A673 (cell line): ENCODE measurements at regions not wholly inside any gene's neighbourhood (a gene's known extent, or its start where the extent isn't known, plus 50 kb on each side); places are given as distances from the start of the nearest gene placed in this dataset.

ENCODE experiments used
- BruUV-seq: library from RNA; stranded (reverse); fragments of 400-500 nt; replicated peaks from 2 replicates; lab custom pipeline; 2021; lab: Mats Ljungman, UMichigan
- CTCF ChIA-PET: fragments of 300-600 bp; sonication (Branson Sonifier 250); formaldehyde crosslinking; loops from one replicate; lab custom pipeline; 2022; ENCODE audit warnings: antibody characterized with exemption; lab: Charles Lee
- POLR2A ChIA-PET: fragments of 300-600 bp; sonication (Branson Sonifier 250); formaldehyde crosslinking; loops from one replicate; lab custom pipeline; 2022; ENCODE audit warnings: antibody characterized with exemption; ENCODE audit not compliant: low non-redundant PET; lab: Charles Lee
- DNase-seq: peaks from one replicate; pipeline ENCODE4 v3.0.0-alpha.2; 2015; ENCODE audit warnings: low spot score
- H3K27ac ChIP-seq: fragments of 200-600 bp; sonication (generic); 2 replicates; pipeline ENCODE4 v1.5.1; 2016; ENCODE audit warnings: mixed run types, low read depth, mild to moderate bottlenecking, mixed read lengths, antibody characterized with exemption, low read length; ENCODE audit not compliant: poor library complexity, severe bottlenecking
- H3K27me3 ChIP-seq: fragments of 200-600 bp; sonication (generic); replicated peaks from 2 replicates; pipeline ENCODE4 v1.6.1; 2017; ENCODE audit warnings: mixed run types, low read depth, mild to moderate bottlenecking, mixed read lengths, antibody characterized with exemption, low read length; ENCODE audit not compliant: insufficient read depth, poor library complexity
- H3K36me3 ChIP-seq: fragments of 200-600 bp; sonication (generic); 2 replicates; pipeline ENCODE4 v1.6.1; 2016; ENCODE audit warnings: mixed run types, mild to moderate bottlenecking, mixed read lengths, antibody characterized with exemption, low read length; ENCODE audit not compliant: insufficient read depth, poor library complexity, severe bottlenecking
- H3K4me1 ChIP-seq: fragments of 200-600 bp; sonication (generic); 2 replicates; pipeline ENCODE4 v1.6.1; 2017; ENCODE audit warnings: mixed run types, mild to moderate bottlenecking, mixed read lengths, antibody characterized with exemption, low read length; ENCODE audit not compliant: insufficient read depth, poor library complexity, severe bottlenecking
- H3K4me3 ChIP-seq: fragments of 200-600 bp; sonication (generic); 2 replicates; pipeline ENCODE4 v1.5.1; 2016; ENCODE audit warnings: low read depth, mixed run types, mild to moderate bottlenecking, mixed read lengths, low read length; ENCODE audit not compliant: poor library complexity, severe bottlenecking
- H3K9me3 ChIP-seq: fragments of 200-600 bp; sonication (generic); 2 replicates; pipeline ENCODE4 v1.6.1; 2016; ENCODE audit warnings: mixed run types, low read depth, mild to moderate bottlenecking, mixed read lengths, antibody characterized with exemption, low read length; ENCODE audit not compliant: poor library complexity, severe bottlenecking
- EZH2 ChIP-seq: fragments of 200-600 bp; sonication (generic); IDR thresholded peaks from 2 replicates; pipeline ENCODE4 v1.6.1; 2017; ENCODE audit warnings: borderline replicate concordance, low read depth, mild to moderate bottlenecking, mixed read lengths, antibody characterized with exemption, low read length; ENCODE audit not compliant: poor library complexity, severe bottlenecking
- intact Hi-C: fragments of 100-400 bp; cut with micrococcal nuclease; formaldehyde crosslinking; loops from one replicate; pipeline ENCODE4 v1.10.0; 2022; ENCODE audit not compliant: unreplicated experiment
- TF ChIP-seq, protein P1 (sequence below): fragments of 300-800, 200-600 bp; sonication (generic); conservative IDR thresholded peaks from 2 replicates; pipeline ENCODE4 v1.5.1; 2017; ENCODE audit warnings: low read depth, mild to moderate bottlenecking, antibody characterized with exemption, low read length, moderate library complexity, mixed read lengths

DNA sequence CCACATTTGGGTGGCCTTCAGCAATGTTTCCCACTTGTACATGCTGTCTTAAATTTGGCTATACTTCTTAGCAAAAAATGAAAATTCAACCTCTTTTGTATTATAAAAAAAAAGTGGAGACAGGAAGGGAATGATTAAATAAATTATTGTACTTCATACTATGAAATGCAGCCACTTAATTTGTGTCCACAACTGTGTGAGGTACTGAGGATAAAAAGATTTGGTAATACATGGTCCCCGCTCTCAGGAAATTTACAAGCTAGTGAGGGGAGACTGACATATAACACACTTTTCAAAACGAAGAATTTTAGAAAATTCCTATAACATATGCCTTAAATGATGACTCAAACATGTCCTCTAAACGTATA is 105.0 kb downstream of the HNRNPD start:
- intact Hi-C loops: loop anchor here (1.0 to 2.0 kb wide), 3 partner anchors 67 to 864 kb away; no protein-coding TSS in a partner anchor
- H3K4me1 ChIP-seq: peaks cover 11% of the 10 kb centered on the region
- POLR2A ChIA-PET: interaction anchor here (0.5 kb wide), 1 partner anchor 106 kb away, joined by 3 read pairs; no protein-coding TSS in a partner anchor

DNA sequence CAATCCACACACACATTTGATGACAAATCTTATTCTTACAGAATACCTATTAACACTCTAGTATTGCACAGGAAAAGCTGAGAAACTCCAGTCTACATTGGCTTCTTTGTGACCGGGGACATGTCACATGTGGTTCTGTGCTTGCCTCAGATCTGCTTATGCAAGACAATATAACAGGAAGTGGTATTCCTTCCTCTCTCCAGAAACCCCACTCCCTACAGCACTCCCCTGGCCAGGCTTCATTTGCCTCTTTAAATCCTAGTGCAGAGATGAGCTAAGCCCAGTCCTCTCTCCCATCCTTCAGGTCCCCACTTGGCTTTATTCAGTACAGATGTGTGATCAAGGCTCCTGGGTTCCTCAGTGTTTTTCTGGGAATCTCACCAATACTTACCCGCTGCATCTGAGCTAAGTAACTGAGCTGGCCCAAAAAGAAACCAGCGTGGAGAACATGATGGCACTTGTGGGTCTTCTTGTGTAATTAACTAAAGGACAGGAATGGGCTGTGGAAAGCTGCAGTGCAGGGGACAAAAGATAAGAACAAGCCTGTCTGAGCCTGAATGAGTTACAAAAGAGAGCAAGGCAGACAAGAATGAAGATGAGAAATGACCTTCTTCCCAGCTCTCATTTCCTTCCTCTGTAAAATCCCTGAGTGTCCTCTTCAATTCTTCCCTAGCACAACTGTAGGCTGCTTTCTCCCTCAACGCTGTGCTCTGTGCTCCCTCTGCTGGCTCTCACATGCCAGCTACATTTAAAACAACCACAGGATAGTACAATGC is 105.6 kb downstream of the HNRNPD start:
- TF ChIP-seq EZH2: no peak
- TF ChIP-seq, protein P1, sequence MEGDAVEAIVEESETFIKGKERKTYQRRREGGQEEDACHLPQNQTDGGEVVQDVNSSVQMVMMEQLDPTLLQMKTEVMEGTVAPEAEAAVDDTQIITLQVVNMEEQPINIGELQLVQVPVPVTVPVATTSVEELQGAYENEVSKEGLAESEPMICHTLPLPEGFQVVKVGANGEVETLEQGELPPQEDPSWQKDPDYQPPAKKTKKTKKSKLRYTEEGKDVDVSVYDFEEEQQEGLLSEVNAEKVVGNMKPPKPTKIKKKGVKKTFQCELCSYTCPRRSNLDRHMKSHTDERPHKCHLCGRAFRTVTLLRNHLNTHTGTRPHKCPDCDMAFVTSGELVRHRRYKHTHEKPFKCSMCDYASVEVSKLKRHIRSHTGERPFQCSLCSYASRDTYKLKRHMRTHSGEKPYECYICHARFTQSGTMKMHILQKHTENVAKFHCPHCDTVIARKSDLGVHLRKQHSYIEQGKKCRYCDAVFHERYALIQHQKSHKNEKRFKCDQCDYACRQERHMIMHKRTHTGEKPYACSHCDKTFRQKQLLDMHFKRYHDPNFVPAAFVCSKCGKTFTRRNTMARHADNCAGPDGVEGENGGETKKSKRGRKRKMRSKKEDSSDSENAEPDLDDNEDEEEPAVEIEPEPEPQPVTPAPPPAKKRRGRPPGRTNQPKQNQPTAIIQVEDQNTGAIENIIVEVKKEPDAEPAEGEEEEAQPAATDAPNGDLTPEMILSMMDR: peak; percentile 74
- DNase-seq: peak; percentile 80
- Histone ChIP-seq H3K27me3 (no peaks in the 10 kb centered on the region), H3K27ac (peak overlapping the region; percentile 70), H3K9me3 (no peaks in the 10 kb centered on the region), H3K4me1 (peaks cover 11% of the 10 kb centered on the region), H3K36me3 (no peaks in the 10 kb centered on the region), H3K4me3 (no peak overlapping the region)
- no TSS peak for BruUV-seq
- ChIA-PET CTCF (interaction anchor here (0.5 to 1.5 kb wide), 8 partner anchors 17 to 1198 kb away, joined by 3 to 10 read pairs (median 4); partner anchors contain the start of gene RASGEF1B), POLR2A (interaction anchor here (0.5 kb wide), 1 partner anchor 106 kb away, joined by 3 read pairs; no protein-coding TSS in a partner anchor)
- intact Hi-C loops: loop anchor here (1.0 to 2.0 kb wide), 3 partner anchors 66 to 863 kb away; no protein-coding TSS in a partner anchor

More for the DNA sequence above, 105.0 kb downstream of the HNRNPD start:
- H3K36me3 ChIP-seq: no peaks in the 10 kb centered on the region
- CTCF ChIA-PET: interaction anchor here (0.8 to 1.5 kb wide), 6 partner anchors 16 to 1199 kb away, joined by 3 to 10 read pairs (median 6); partner anchors contain the start of gene RASGEF1B
- no peak for DNase-seq
- H3K27me3 ChIP-seq: no peaks in the 10 kb centered on the region
- no peak for TF ChIP-seq EZH2
- TF ChIP-seq, protein P1: no peak
- H3K27ac ChIP-seq: no peak overlapping the region
- BruUV-seq: no TSS peak
- H3K9me3 ChIP-seq: no peaks in the 10 kb centered on the region
- no peak overlapping the region for H3K4me3 ChIP-seq

DNA sequence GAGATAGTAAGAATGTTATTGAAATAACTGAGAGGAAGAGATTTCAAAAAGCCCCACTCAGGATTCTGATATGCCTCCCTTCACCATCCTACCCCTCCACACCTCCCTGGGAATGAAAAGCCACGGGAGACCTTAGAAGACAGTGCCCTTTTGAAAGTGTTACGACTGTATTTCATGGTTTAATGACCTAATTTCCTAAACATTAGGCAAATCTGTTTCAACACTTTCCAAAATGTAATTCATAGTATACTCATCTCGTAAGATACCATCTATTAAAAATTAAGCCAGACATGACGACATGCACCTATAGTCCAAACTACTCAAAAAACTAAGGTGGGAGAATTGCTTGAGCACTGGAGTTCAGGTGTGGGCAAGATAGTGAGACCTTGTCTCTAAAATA is 106.3 kb downstream of the HNRNPD start:
- ChIA-PET POLR2A (no interaction called here), CTCF (interaction anchor here (1.1 to 1.5 kb wide), 4 partner anchors 18 to 800 kb away, joined by 5 to 10 read pairs (median 6); partner anchors contain the start of gene RASGEF1B)
- no TSS peak for BruUV-seq
- TF ChIP-seq, protein P1: no peak
- no peak for TF ChIP-seq EZH2
- no peaks in the 10 kb centered on the region for H3K27me3 ChIP-seq
- H3K36me3 ChIP-seq: no peaks in the 10 kb centered on the region
- DNase-seq: no peak
- no peak overlapping the region for H3K4me3 ChIP-seq
- peaks cover 11% of the 10 kb centered on the region for H3K4me1 ChIP-seq
- H3K27ac ChIP-seq: peak overlapping the region; percentile 70
- intact Hi-C loops: no loop called here
- H3K9me3 ChIP-seq: no peaks in the 10 kb centered on the region
